ENCODE measurements at regions not wholly inside any gene's neighbourhood (a gene's known extent, or its start where the extent isn't known, plus 50 kb on each side); places are given as distances from the start of the nearest gene placed in this dataset.

- no peak for TF ChIP-seq MYB (IDR thresholded peaks at IDR 0.05; ENCODE audit: borderline replicate concordance, low read depth, low read length)
- TF ChIP-seq SREBF1 (IDR thresholded peaks at IDR 0.05; ENCODE audit: low read length), result no peak
- TF ChIP-seq YY1 (IDR thresholded peaks at IDR 0.05; ENCODE audit: low read depth, low read length), result no peak
- no peak for TF ChIP-seq REST (IDR thresholded peaks at IDR 0.05; ENCODE audit: low read depth, low read length)
- no peak for TF ChIP-seq CTCF (IDR thresholded peaks at IDR 0.05 in 2 of 3, conservative IDR thresholded peaks at IDR 0.05 in 1 of 3; ENCODE audit: control insufficient read depth in 2 of 3, extremely low read depth in 1 of 3, insufficient read depth in 1 of 3, low read depth in 3 of 3, low read length in 3 of 3)
- no peak for TF ChIP-seq MTA3 (IDR thresholded peaks at IDR 0.05; ENCODE audit: borderline replicate concordance, low read length)
- TF ChIP-seq ELK1 (IDR thresholded peaks at IDR 0.05; ENCODE audit: low read depth, low read length), result no peak
- TF ChIP-seq POLR2A (IDR thresholded peaks at IDR 0.05; ENCODE audit: low read depth, low read length), result no peak
- no peak for TF ChIP-seq JUND (IDR thresholded peaks at IDR 0.05; ENCODE audit: low read depth, low read length)
- TF ChIP-seq CBFB (IDR thresholded peaks at IDR 0.05; ENCODE audit: low read depth), result no peak
- TF ChIP-seq ATF7 (IDR thresholded peaks at IDR 0.05; ENCODE audit: low read depth), result no peak
- no peak for TF ChIP-seq SUPT20H (IDR thresholded peaks at IDR 0.05; ENCODE audit: borderline replicate concordance, control insufficient read depth, low read depth, low read length)
Measured at GRCh38 chr9:28779243-28779642, 1206.0 kb upstream of the C9orf72 start.
